Ishikawa (cell line): ENCODE measurements at regions not wholly inside any gene's neighbourhood (a gene's known extent, or its start where the extent isn't known, plus 50 kb on each side); places are given as distances from the start of the nearest gene placed in this dataset.

Experiments used
- FOXM1 ChIP-seq: IDR thresholded peaks from 2 replicates; pipeline ENCODE4 v1.6.1; 2012; ENCODE audit warnings: low read depth, borderline replicate concordance
- YY1 ChIP-seq: IDR thresholded peaks from 2 replicates; pipeline ENCODE4 v1.6.1; 2012; ENCODE audit warnings: low read depth
- ZBTB7A ChIP-seq: IDR thresholded peaks from 2 replicates; pipeline ENCODE4 v1.6.1; 2012; ENCODE audit warnings: low read depth
- TF ChIP-seq, protein P1 (sequence below): IDR thresholded peaks from 2 replicates; pipeline ENCODE4 v1.6.1; 2012
- TF ChIP-seq, protein P2 (sequence below): IDR thresholded peaks from 2 replicates; pipeline ENCODE4 v1.6.1; 2012; ENCODE audit warnings: low read depth, mild to moderate bottlenecking

DNA sequence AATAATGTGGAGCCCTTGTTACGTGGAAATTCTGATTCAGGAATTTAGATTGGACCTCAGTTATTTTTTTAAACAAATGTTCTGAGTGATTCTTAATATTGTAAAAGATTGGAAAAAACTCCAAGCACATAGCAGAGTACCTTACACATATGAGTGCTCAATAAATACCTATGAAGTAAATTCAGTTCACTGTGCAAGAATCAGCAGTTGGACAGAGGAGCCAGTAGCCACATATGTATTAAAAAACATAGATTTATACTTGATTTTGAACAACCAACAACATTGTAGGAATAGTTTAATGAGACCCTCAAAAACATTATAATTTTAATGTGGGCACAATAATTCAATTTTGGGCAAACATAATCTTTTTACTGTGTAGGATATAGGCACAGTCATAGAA lies 109.3 kb upstream of the B3GAT2 start:
- TF ChIP-seq YY1 (no peak), FOXM1 (no peak), ZBTB7A (no peak)
- TF ChIP-seq, protein P1, sequence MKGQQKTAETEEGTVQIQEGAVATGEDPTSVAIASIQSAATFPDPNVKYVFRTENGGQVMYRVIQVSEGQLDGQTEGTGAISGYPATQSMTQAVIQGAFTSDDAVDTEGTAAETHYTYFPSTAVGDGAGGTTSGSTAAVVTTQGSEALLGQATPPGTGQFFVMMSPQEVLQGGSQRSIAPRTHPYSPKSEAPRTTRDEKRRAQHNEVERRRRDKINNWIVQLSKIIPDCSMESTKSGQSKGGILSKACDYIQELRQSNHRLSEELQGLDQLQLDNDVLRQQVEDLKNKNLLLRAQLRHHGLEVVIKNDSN: no peak
- TF ChIP-seq, protein P2, sequence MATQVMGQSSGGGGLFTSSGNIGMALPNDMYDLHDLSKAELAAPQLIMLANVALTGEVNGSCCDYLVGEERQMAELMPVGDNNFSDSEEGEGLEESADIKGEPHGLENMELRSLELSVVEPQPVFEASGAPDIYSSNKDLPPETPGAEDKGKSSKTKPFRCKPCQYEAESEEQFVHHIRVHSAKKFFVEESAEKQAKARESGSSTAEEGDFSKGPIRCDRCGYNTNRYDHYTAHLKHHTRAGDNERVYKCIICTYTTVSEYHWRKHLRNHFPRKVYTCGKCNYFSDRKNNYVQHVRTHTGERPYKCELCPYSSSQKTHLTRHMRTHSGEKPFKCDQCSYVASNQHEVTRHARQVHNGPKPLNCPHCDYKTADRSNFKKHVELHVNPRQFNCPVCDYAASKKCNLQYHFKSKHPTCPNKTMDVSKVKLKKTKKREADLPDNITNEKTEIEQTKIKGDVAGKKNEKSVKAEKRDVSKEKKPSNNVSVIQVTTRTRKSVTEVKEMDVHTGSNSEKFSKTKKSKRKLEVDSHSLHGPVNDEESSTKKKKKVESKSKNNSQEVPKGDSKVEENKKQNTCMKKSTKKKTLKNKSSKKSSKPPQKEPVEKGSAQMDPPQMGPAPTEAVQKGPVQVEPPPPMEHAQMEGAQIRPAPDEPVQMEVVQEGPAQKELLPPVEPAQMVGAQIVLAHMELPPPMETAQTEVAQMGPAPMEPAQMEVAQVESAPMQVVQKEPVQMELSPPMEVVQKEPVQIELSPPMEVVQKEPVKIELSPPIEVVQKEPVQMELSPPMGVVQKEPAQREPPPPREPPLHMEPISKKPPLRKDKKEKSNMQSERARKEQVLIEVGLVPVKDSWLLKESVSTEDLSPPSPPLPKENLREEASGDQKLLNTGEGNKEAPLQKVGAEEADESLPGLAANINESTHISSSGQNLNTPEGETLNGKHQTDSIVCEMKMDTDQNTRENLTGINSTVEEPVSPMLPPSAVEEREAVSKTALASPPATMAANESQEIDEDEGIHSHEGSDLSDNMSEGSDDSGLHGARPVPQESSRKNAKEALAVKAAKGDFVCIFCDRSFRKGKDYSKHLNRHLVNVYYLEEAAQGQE: peak; percentile 68; the same call in 1 of the 2 replicates
